H9 (cell line): ENCODE measurements at regions not wholly inside any gene's neighbourhood (a gene's known extent, or its start where the extent isn't known, plus 50 kb on each side); places are given as distances from the start of the nearest gene placed in this dataset.

Source experiments
- DNase-seq: peaks from one replicate; pipeline ENCODE4 v3.0.0-alpha.2; 2017
- H2AFZ ChIP-seq: one replicate; pipeline ENCODE4 v1.6.1; 2013; ENCODE audit warnings: mild to moderate bottlenecking, low read length, control low read depth, moderate library complexity
- H2AK5ac ChIP-seq: 2 replicates; pipeline ENCODE4 v1.6.1; 2013; ENCODE audit warnings: low read length, control low read depth, mixed read lengths; ENCODE audit not compliant: insufficient read length
- H2BK120ac ChIP-seq: one replicate; pipeline ENCODE4 v1.6.1; 2013; ENCODE audit warnings: low read depth, mild to moderate bottlenecking, low read length, control low read depth, inconsistent platforms; ENCODE audit not compliant: poor library complexity, severe bottlenecking
- H2BK12ac ChIP-seq: 2 replicates; pipeline ENCODE4 v1.6.1; 2013; ENCODE audit warnings: low read length, control low read depth, mixed read lengths, low read depth; ENCODE audit not compliant: insufficient read length
- H2BK15ac ChIP-seq: 2 replicates; pipeline ENCODE4 v1.6.1; 2013; ENCODE audit warnings: low read depth, low read length, control low read depth
- H2BK20ac ChIP-seq: one replicate; pipeline ENCODE4 v1.6.1; 2013; ENCODE audit warnings: low read depth, mild to moderate bottlenecking, low read length, control low read depth, inconsistent platforms; ENCODE audit not compliant: poor library complexity, severe bottlenecking
- H2BK5ac ChIP-seq: 2 replicates; pipeline ENCODE4 v1.6.1; 2013; ENCODE audit warnings: low read length, control low read depth, mixed read lengths; ENCODE audit not compliant: insufficient read length
- H3K14ac ChIP-seq: 2 replicates; pipeline ENCODE4 v1.6.1; 2013; ENCODE audit warnings: low read length, control low read depth; ENCODE audit not compliant: insufficient read depth
- H3K18ac ChIP-seq: 2 replicates; pipeline ENCODE4 v1.6.1; 2013; ENCODE audit warnings: low read depth, mild to moderate bottlenecking, mixed read lengths, low read length, control low read depth; ENCODE audit not compliant: insufficient read length
- H3K23ac ChIP-seq: 2 replicates; pipeline ENCODE4 v1.6.1; 2013; ENCODE audit warnings: low read length, control low read depth, mixed read lengths, low read depth; ENCODE audit not compliant: insufficient read length
- H3K23me2 ChIP-seq: 2 replicates; pipeline ENCODE4 v1.6.1; 2013; ENCODE audit warnings: low read depth, mild to moderate bottlenecking, mixed read lengths, low read length, control low read depth; ENCODE audit not compliant: insufficient read length, poor library complexity, severe bottlenecking
- H3K27ac ChIP-seq: 2 replicates; pipeline ENCODE4 v1.5.1; 2013; ENCODE audit warnings: low read length, control low read depth, mixed read lengths, low read depth; ENCODE audit not compliant: insufficient read length
- H3K27me3 ChIP-seq: 2 replicates; pipeline ENCODE4 v1.6.1; 2013; ENCODE audit warnings: low read length, control low read depth, inconsistent platforms; ENCODE audit not compliant: insufficient read depth
- H3K4ac ChIP-seq: 2 replicates; pipeline ENCODE4 v1.6.1; 2013; ENCODE audit warnings: low read depth, mild to moderate bottlenecking, control low read depth, inconsistent platforms, low read length, moderate library complexity
- H3K4me1 ChIP-seq: 2 replicates; pipeline ENCODE4 v1.6.1; 2013; ENCODE audit warnings: low read length, control low read depth, inconsistent platforms; ENCODE audit not compliant: insufficient read depth
- H3K4me2 ChIP-seq: 2 replicates; pipeline ENCODE4 v1.6.1; 2013; ENCODE audit warnings: low read length, control low read depth, mixed read lengths; ENCODE audit not compliant: insufficient read length, insufficient read depth
- H3K56ac ChIP-seq: 2 replicates; pipeline ENCODE4 v1.6.1; 2013; ENCODE audit warnings: low read depth, mild to moderate bottlenecking, mixed read lengths, low read length, control low read depth; ENCODE audit not compliant: insufficient read length
- H3K79me1 ChIP-seq: 2 replicates; pipeline ENCODE4 v1.6.1; 2013; ENCODE audit warnings: low read depth, mild to moderate bottlenecking, moderate library complexity, low read length, control low read depth, inconsistent platforms; ENCODE audit not compliant: insufficient read depth, poor library complexity, severe bottlenecking
- H3K79me2 ChIP-seq: 2 replicates; pipeline ENCODE4 v1.6.1; 2013; ENCODE audit warnings: low read length, control low read depth, inconsistent platforms; ENCODE audit not compliant: insufficient read depth
- H3K9ac ChIP-seq: 2 replicates; pipeline ENCODE4 v1.6.1; 2013; ENCODE audit warnings: low read length, control low read depth, mixed read lengths; ENCODE audit not compliant: insufficient read length; ENCODE audit errors: extremely low read depth
- H3K9me3 ChIP-seq: one replicate; pipeline ENCODE4 v1.6.1; 2013; ENCODE audit warnings: low read depth, low read length, inconsistent platforms; ENCODE audit not compliant: control insufficient read depth
- H3T11ph ChIP-seq: one replicate; pipeline ENCODE4 v1.6.1; 2013; ENCODE audit warnings: mild to moderate bottlenecking, low read length, control low read depth, inconsistent platforms
- H4K20me1 ChIP-seq: one replicate; pipeline ENCODE4 v1.6.1; 2013; ENCODE audit not compliant: control insufficient read depth, insufficient read length, insufficient read depth
- H4K5ac ChIP-seq: 2 replicates; pipeline ENCODE4 v1.6.1; 2013; ENCODE audit warnings: low read depth, mild to moderate bottlenecking, mixed read lengths, low read length, control low read depth; ENCODE audit not compliant: insufficient read length
- H4K8ac ChIP-seq: replicated peaks from 2 replicates; pipeline ENCODE4 v1.6.1; 2013; ENCODE audit warnings: low read length, control low read depth, mixed read lengths, low read depth; ENCODE audit not compliant: insufficient read length
- H4K91ac ChIP-seq: 2 replicates; pipeline ENCODE4 v1.6.1; 2013; ENCODE audit warnings: low read depth, mild to moderate bottlenecking, moderate library complexity, mixed read lengths, low read length, control low read depth; ENCODE audit not compliant: insufficient read length
- H3K27ac Mint-ChIP-seq, 3 experiments: 2 replicates in 2 of 3; 3 replicates in 1 of 3; pipeline ENCODE4 v1.8.0; 2020 to 2021; ENCODE audit warnings: mixed read lengths in 3 of 3, mild to moderate bottlenecking in 1 of 3, moderate library complexity in 1 of 3
- H3K27me3 Mint-ChIP-seq: 2 replicates; pipeline ENCODE4 v1.8.0; 2021; ENCODE audit warnings: low read depth, mild to moderate bottlenecking, moderate library complexity, mixed read lengths
- H3K36me3 Mint-ChIP-seq, 3 experiments: 2 replicates in 2 of 3; 3 replicates in 1 of 3; pipeline ENCODE4 v1.8.0; 2020 to 2021; ENCODE audit warnings: low read depth in 3 of 3, mixed read lengths in 3 of 3; ENCODE audit not compliant: insufficient read depth in 1 of 3
- H3K4me1 Mint-ChIP-seq, 2 experiments: 2 replicates each; pipeline ENCODE4 v1.8.0; 2020; ENCODE audit warnings: mixed read lengths in 2 of 2
- H3K4me3 Mint-ChIP-seq, 2 experiments: 2 replicates in 1 of 2; 3 replicates in 1 of 2; pipeline ENCODE4 v1.8.0; 2020 to 2021; ENCODE audit warnings: mild to moderate bottlenecking in 2 of 2, mixed read lengths in 2 of 2, moderate library complexity in 1 of 2
- H3K9me3 Mint-ChIP-seq, 2 experiments: 2 replicates in 1 of 2; 3 replicates in 1 of 2; pipeline ENCODE4 v1.8.0; 2020; ENCODE audit warnings: mild to moderate bottlenecking in 2 of 2, mixed read lengths in 2 of 2, moderate library complexity in 1 of 2
- CTCF ChIP-seq: fragments of 200-600 bp; sonication (generic); conservative IDR thresholded peaks from 3 replicates; pipeline ENCODE4 v1.8.0; 2021; ENCODE audit warnings: antibody characterized with exemption, mild to moderate bottlenecking
- WGBS: extraction: QIAGEN DNeasy Blood & Tissue Kit; methylation state at CpG from one replicate; pipeline ENCODE4 v1.1.7; 2013; ENCODE audit warnings: missing lambda C conversion rate, low lambda C conversion rate, mixed read lengths; ENCODE audit not compliant: insufficient read length; ENCODE audit errors: extremely low coverage; 5-methylcytosine and 5-hydroxymethylcytosine counted together

DNA sequence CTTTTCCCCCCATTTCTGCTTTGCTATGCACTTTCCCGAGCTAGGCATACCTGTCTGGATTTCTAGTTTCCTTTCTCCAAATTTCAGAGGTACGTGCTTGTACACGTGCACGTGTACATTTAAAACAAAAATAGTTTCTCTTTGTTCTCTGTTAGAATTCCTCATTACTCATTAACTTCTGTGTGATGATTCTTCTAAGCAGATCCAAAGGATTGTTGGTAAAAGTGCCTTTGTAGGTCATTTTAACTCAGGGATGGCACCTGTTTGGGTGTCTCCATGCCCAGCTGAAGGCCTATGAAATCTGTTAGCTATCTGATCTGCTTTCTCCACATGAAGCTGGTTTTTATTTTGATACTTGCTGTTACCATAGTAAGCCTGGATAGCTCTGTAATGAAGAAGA, 264.3 kb downstream of the LPIN1 start:
- no peak overlapping the region for H3K18ac ChIP-seq
- no peaks in the 10 kb centered on the region for H3K27me3 ChIP-seq
- no peak overlapping the region for H2BK12ac ChIP-seq
- no peak for TF ChIP-seq CTCF
- Mint-ChIP-seq H3K9me3 (no peaks in the 10 kb centered on the region; a peak in 1 of 5 replicates), H3K36me3 (no peaks in the 10 kb centered on the region), H3K27me3 (no peaks in the 10 kb centered on the region), H3K4me3 (no peak overlapping the region), H3K27ac (no peak overlapping the region), H3K4me1 (peaks cover 17% of the 10 kb centered on the region in 2 experiments)
- no peaks in the 10 kb centered on the region for H3K9me3 ChIP-seq
- H3K23ac ChIP-seq = no peak overlapping the region
- H3T11ph ChIP-seq = no peak overlapping the region
- no peaks in the 10 kb centered on the region for H4K20me1 ChIP-seq
- no peak overlapping the region for H3K9ac ChIP-seq
- no peak overlapping the region for H3K14ac ChIP-seq
- no peak for DNase-seq
- H4K91ac ChIP-seq = no peak overlapping the region
- H2AK5ac ChIP-seq = no peak overlapping the region
- no peaks in the 10 kb centered on the region for H3K79me1 ChIP-seq
- no peaks in the 10 kb centered on the region for H3K23me2 ChIP-seq
- H3K27ac ChIP-seq = no peak overlapping the region
- no peak overlapping the region for H2BK5ac ChIP-seq
- no peak overlapping the region for H4K8ac ChIP-seq
- H3K79me2 ChIP-seq = no peaks in the 10 kb centered on the region
- no peak overlapping the region for H2BK20ac ChIP-seq
- WGBS = no CpG with 5 or more reads among the region's 4 CpGs
- no peaks in the 10 kb centered on the region for H3K4me1 ChIP-seq
- no peak overlapping the region for H2AFZ ChIP-seq
- H2BK120ac ChIP-seq = no peak overlapping the region
- no peak overlapping the region for H3K56ac ChIP-seq
- H4K5ac ChIP-seq = no peak overlapping the region
- H3K4ac ChIP-seq = no peak overlapping the region
- H3K4me2 ChIP-seq = no peak overlapping the region
- no peak overlapping the region for H2BK15ac ChIP-seq
